ENCODE measurements at regions not wholly inside any gene's neighbourhood (a gene's known extent, or its start where the extent isn't known, plus 50 kb on each side); places are given as distances from the start of the nearest gene placed in this dataset.

GRCh38 chr6:21947731-21948386 lies 349.0 kb downstream of the PRL start:
- no peak overlapping the region for H3K27ac Mint-ChIP-seq
- H3K9me3 Mint-ChIP-seq (ENCODE audit: low read depth), result no peaks in the 10 kb centered on the region
- H3K36me3 Mint-ChIP-seq, result no peaks in the 10 kb centered on the region
- H3K4me3 Mint-ChIP-seq, result no peak overlapping the region
- H3K27me3 Mint-ChIP-seq, result peaks cover 2% of the 10 kb centered on the region
- peaks cover 4% of the 10 kb centered on the region for H3K4me1 Mint-ChIP-seq (ENCODE audit: low read depth)

GRCh38 chr6:21949211-21949801 lies 347.5 kb downstream of the PRL start:
- no peak overlapping the region for H3K27ac Mint-ChIP-seq
- H3K36me3 Mint-ChIP-seq, result no peaks in the 10 kb centered on the region
- no peak overlapping the region for H3K4me3 Mint-ChIP-seq
- peaks cover 2% of the 10 kb centered on the region for H3K27me3 Mint-ChIP-seq
- no peaks in the 10 kb centered on the region for H3K9me3 Mint-ChIP-seq (ENCODE audit: low read depth)
- H3K4me1 Mint-ChIP-seq (ENCODE audit: low read depth), result peaks cover 6% of the 10 kb centered on the region

- H3K4me3 Mint-ChIP-seq, result no peak overlapping the region
- peaks cover 2% of the 10 kb centered on the region for H3K27me3 Mint-ChIP-seq
- H3K9me3 Mint-ChIP-seq (ENCODE audit: low read depth), result no peaks in the 10 kb centered on the region
- peaks cover 6% of the 10 kb centered on the region for H3K4me1 Mint-ChIP-seq (ENCODE audit: low read depth)
- no peak overlapping the region for H3K27ac Mint-ChIP-seq
- H3K36me3 Mint-ChIP-seq, result no peaks in the 10 kb centered on the region
These were observed 344.5 kb downstream of the PRL start for GRCh38 chr6:21952367-21952766.

GRCh38 chr6:21953831-21954801 lies 342.7 kb downstream of the PRL start:
- Mint-ChIP-seq H3K4me1 (ENCODE audit: low read depth) (peaks cover 6% of the 10 kb centered on the region), H3K36me3 (no peaks in the 10 kb centered on the region), H3K4me3 (no peak overlapping the region), H3K27me3 (peaks cover 2% of the 10 kb centered on the region), H3K9me3 (ENCODE audit: low read depth) (no peaks in the 10 kb centered on the region), H3K27ac (no peak overlapping the region)

GRCh38 chr6:21955053-21955595 lies 341.7 kb downstream of the PRL start:
- H3K9me3 Mint-ChIP-seq (ENCODE audit: low read depth), result no peaks in the 10 kb centered on the region
- H3K4me1 Mint-ChIP-seq (ENCODE audit: low read depth), result peaks cover 6% of the 10 kb centered on the region
- H3K4me3 Mint-ChIP-seq, result no peak overlapping the region
- H3K36me3 Mint-ChIP-seq, result peaks cover 3% of the 10 kb centered on the region
- peaks cover 2% of the 10 kb centered on the region for H3K27me3 Mint-ChIP-seq
- no peak overlapping the region for H3K27ac Mint-ChIP-seq

- no peak overlapping the region for H3K27ac Mint-ChIP-seq
- no peaks in the 10 kb centered on the region for H3K27me3 Mint-ChIP-seq
- H3K36me3 Mint-ChIP-seq, result peaks cover 4% of the 10 kb centered on the region
- H3K4me1 Mint-ChIP-seq (ENCODE audit: low read depth), result peaks cover 2% of the 10 kb centered on the region
- no peaks in the 10 kb centered on the region for H3K9me3 Mint-ChIP-seq (ENCODE audit: low read depth)
- H3K4me3 Mint-ChIP-seq, result no peak overlapping the region
These were observed 340.9 kb downstream of the PRL start for GRCh38 chr6:21955951-21956350.

- Mint-ChIP-seq H3K4me3 (no peak overlapping the region), H3K27me3 (peaks cover 2% of the 10 kb centered on the region), H3K9me3 (ENCODE audit: low read depth) (no peaks in the 10 kb centered on the region), H3K4me1 (ENCODE audit: low read depth) (peaks cover 2% of the 10 kb centered on the region), H3K36me3 (peaks cover 4% of the 10 kb centered on the region), H3K27ac (no peak overlapping the region)
These were observed 338.4 kb downstream of the PRL start for GRCh38 chr6:21958428-21958827.

- Mint-ChIP-seq H3K36me3 (peaks cover 4% of the 10 kb centered on the region), H3K27ac (no peak overlapping the region), H3K9me3 (ENCODE audit: low read depth) (no peaks in the 10 kb centered on the region), H3K27me3 (peaks cover 2% of the 10 kb centered on the region), H3K4me1 (ENCODE audit: low read depth) (peaks cover 2% of the 10 kb centered on the region), H3K4me3 (no peak overlapping the region)
These were observed 335.6 kb downstream of the PRL start for GRCh38 chr6:21961226-21961625.

- Mint-ChIP-seq H3K27ac (no peak overlapping the region), H3K4me1 (ENCODE audit: low read depth) (peaks cover 2% of the 10 kb centered on the region), H3K9me3 (ENCODE audit: low read depth) (no peaks in the 10 kb centered on the region), H3K27me3 (peaks cover 2% of the 10 kb centered on the region), H3K36me3 (peaks cover 2% of the 10 kb centered on the region), H3K4me3 (no peak overlapping the region)
These were observed 331.8 kb downstream of the PRL start for GRCh38 chr6:21965016-21965415.

GRCh38 chr6:21965953-21966539 lies 330.8 kb downstream of the PRL start:
- Mint-ChIP-seq H3K27me3 (peaks cover 2% of the 10 kb centered on the region), H3K27ac (no peak overlapping the region), H3K4me3 (no peak overlapping the region), H3K9me3 (ENCODE audit: low read depth) (no peaks in the 10 kb centered on the region), H3K36me3 (no peaks in the 10 kb centered on the region), H3K4me1 (ENCODE audit: low read depth) (peaks cover 2% of the 10 kb centered on the region)

GRCh38 chr6:21967056-21967974 lies 329.5 kb downstream of the PRL start:
- H3K36me3 Mint-ChIP-seq, result no peaks in the 10 kb centered on the region
- no peak overlapping the region for H3K27ac Mint-ChIP-seq

GRCh38 chr6:21968411-21968810 lies 328.4 kb downstream of the PRL start:
- Mint-ChIP-seq H3K27ac (no peak overlapping the region), H3K9me3 (ENCODE audit: low read depth) (no peaks in the 10 kb centered on the region), H3K4me1 (ENCODE audit: low read depth) (peaks cover 2% of the 10 kb centered on the region), H3K4me3 (no peak overlapping the region), H3K27me3 (no peaks in the 10 kb centered on the region), H3K36me3 (no peaks in the 10 kb centered on the region)

More at GRCh38 chr6:21967056-21967974, 329.5 kb downstream of the PRL start:
- H3K27me3 Mint-ChIP-seq, result no peaks in the 10 kb centered on the region
- peaks cover 2% of the 10 kb centered on the region for H3K4me1 Mint-ChIP-seq (ENCODE audit: low read depth)
- no peaks in the 10 kb centered on the region for H3K9me3 Mint-ChIP-seq (ENCODE audit: low read depth)
- no peak overlapping the region for H3K4me3 Mint-ChIP-seq

- Mint-ChIP-seq H3K4me1 (ENCODE audit: low read depth) (peaks cover 2% of the 10 kb centered on the region), H3K27me3 (no peaks in the 10 kb centered on the region), H3K4me3 (no peak overlapping the region), H3K36me3 (no peaks in the 10 kb centered on the region), H3K9me3 (ENCODE audit: low read depth) (no peaks in the 10 kb centered on the region), H3K27ac (no peak overlapping the region)
These were observed 327.6 kb downstream of the PRL start for GRCh38 chr6:21969192-21969591.
